HG03521 (cell line): ENCODE measurements at regions not wholly inside any gene's neighbourhood (a gene's known extent, or its start where the extent isn't known, plus 50 kb on each side); places are given as distances from the start of the nearest gene placed in this dataset.

Source experiments
- ATAC-seq: cut with Tn5 transposase; IDR thresholded peaks from one replicate; pipeline ENCODE4 v1.9.1; 2021; ENCODE audit warnings: mild to moderate bottlenecking, moderate library complexity; ENCODE audit not compliant: unreplicated experiment

DNA sequence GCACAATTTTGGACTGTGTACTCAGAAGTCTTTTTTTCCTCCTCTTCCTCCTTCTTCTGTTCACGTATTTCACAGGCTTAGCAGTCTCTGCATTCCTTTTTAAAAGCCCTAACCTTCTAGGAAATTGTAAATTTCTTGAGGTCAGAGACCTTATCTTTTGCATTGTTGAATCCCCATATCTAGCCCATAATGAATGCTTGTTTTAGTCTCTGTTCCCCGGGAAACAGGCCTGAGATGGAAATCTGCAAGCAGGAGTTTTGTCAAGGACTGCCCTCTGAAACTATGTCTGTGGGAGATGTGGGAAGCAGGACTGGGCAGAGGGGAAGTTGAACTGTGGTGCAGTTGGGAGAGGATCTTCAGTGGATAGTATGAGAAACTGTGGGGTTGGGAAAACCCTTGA, 272.2 kb upstream of the DAB1 start:
- no peak for ATAC-seq

GRCh38 chr1:57686306-57686705, 262.4 kb upstream of the DAB1 start:
- no peak for ATAC-seq

- no peak for ATAC-seq
Observed at GRCh38 chr1:57683037-57683942, 259.4 kb upstream of the DAB1 start.

- ATAC-seq: no peak
Observed at GRCh38 chr1:57678138-57678537, 254.3 kb upstream of the DAB1 start.

DNA sequence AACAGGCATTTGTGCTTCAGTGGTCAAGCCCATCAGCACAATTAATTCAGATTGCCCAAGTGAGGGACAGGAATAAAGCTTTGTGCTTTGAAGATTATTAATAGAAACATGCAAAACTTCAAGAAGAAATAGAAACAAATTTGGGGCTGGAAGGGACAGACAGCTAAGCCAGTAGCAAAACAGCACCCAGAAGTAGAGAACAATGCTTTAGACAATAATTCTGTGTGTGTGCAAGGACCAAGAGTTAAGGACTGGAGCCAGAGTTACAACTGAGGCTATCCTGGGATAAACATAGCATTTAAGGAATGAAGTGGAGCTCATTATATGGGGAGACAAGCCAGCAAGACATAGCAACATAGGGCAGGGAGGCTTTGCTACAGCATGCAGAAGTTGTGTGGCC, 251.9 kb upstream of the DAB1 start:
- no peak for ATAC-seq

GRCh38 chr1:57674801-57675200, 250.9 kb upstream of the DAB1 start:
- ATAC-seq: no peak

- ATAC-seq: no peak
Observed at GRCh38 chr1:57672346-57673140, 248.7 kb upstream of the DAB1 start.

- no peak for ATAC-seq
Observed at GRCh38 chr1:57671750-57672149, 247.9 kb upstream of the DAB1 start.

- ATAC-seq: no peak
Observed at GRCh38 chr1:57659804-57660203, 235.9 kb upstream of the DAB1 start.

DNA sequence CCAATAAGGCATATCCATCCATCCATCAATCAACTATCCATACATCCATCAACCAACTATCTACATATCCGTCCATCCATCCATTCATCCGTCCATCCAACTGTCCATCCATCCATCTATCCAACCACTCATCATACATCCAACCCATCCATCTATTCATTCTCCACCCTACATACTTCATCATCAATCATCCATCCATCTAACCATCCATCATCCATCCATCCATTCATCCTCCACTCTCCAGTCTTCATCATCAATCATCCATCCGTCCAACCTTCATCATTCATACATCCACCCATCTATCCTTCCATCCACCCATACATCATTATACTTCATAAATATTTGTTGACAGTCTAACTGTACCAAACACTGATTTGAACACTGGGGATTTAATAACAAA, 231.3 kb upstream of the DAB1 start:
- ATAC-seq: no peak

GRCh38 chr1:57644667-57645066, 220.8 kb upstream of the DAB1 start:
- no peak for ATAC-seq

GRCh38 chr1:57638239-57638638, 214.4 kb upstream of the DAB1 start:
- ATAC-seq: no peak

DNA sequence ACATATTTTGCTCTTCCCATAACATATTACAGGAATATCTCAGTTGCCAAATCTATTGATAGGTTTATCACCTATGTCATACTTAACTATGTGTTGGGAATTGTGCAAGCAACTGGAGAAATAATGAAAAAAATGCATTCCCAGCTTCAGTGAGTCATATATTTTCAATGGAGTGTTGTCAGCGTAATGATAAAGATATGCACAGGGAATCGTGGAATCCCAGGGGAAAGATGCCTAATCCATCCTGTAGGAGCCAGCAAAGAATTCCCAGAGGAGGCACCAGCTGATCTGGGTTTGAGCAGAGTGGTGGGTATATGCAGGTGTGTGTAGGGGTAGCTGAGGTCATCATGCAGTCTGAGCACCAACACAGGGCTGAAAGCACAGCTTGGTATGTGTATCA, 213.3 kb upstream of the DAB1 start:
- ATAC-seq: no peak

GRCh38 chr1:57633881-57634280, 210.0 kb upstream of the DAB1 start:
- no peak for ATAC-seq

GRCh38 chr1:57633056-57633455, 209.2 kb upstream of the DAB1 start:
- ATAC-seq: no peak

- no peak for ATAC-seq
Observed at GRCh38 chr1:57632401-57632800, 208.5 kb upstream of the DAB1 start.

- ATAC-seq: no peak
Observed at GRCh38 chr1:57627612-57628011, 203.8 kb upstream of the DAB1 start.

- no peak for ATAC-seq
Observed at GRCh38 chr1:57623791-57624538, 200.1 kb upstream of the DAB1 start.

DNA sequence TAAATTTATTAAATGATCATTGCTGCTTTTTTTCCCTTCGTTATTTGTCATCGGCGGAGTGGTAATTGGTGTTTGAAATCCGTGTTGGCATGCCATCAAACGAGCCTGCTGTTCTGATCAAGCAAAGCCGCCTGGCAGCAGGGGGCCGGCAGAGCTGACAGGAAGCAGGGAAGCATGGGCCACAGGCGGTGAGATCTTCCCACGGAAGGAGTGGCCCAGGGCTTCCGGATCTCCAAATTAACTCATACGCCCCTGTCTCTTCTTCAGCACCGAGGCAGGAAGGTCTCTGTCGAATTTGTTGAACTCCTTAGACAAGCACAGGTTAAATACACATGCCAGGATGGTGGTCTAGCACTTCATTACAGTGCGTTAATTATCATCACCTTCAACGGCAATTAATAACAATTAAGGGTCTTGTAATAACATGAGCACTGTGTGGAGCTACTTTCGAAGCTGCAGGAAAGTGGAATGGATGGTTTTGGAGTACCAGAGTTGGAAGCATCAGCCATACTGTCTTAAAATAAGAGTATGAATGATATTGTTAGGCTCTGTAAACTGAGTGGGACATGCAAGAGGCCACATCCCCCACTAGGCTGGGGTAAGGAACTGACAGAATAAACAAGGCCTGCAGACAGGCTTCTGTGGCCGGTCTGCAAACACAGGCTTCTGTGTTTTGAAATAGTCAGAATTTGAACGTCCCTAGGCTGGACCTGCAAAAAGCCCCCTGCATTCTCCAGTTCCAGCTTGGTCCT, 199.4 kb upstream of the DAB1 start:
- no peak for ATAC-seq

DNA sequence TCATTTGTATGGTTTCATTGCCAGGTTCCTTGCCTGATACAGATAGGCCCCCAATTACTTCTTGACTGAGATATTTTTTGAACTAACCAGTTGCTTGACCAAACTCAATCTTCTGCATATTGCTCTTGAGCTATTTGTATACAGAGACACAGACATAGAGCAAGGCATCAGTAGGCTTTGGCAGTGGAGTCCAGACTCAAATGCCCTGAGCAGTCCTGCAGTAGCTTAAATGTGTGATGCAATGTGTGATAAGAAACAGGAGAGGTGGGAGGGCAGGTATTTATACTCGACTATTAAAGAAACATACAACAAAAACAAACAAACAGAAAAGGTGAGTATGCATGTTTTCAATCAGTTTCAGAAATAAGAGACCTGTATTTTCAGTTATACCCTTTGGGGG, 197.9 kb upstream of the DAB1 start:
- no peak for ATAC-seq

- ATAC-seq: no peak
Observed at GRCh38 chr1:57620605-57621004, 196.7 kb upstream of the DAB1 start.
